GM18868 (cell line): ENCODE measurements at regions not wholly inside any gene's neighbourhood (a gene's known extent, or its start where the extent isn't known, plus 50 kb on each side); places are given as distances from the start of the nearest gene placed in this dataset.

Source experiments
- ATAC-seq: cut with Tn5 transposase; IDR thresholded peaks from one replicate; pipeline ENCODE4 v1.9.1; 2021; ENCODE audit warnings: mild to moderate bottlenecking, moderate library complexity; ENCODE audit not compliant: unreplicated experiment

DNA sequence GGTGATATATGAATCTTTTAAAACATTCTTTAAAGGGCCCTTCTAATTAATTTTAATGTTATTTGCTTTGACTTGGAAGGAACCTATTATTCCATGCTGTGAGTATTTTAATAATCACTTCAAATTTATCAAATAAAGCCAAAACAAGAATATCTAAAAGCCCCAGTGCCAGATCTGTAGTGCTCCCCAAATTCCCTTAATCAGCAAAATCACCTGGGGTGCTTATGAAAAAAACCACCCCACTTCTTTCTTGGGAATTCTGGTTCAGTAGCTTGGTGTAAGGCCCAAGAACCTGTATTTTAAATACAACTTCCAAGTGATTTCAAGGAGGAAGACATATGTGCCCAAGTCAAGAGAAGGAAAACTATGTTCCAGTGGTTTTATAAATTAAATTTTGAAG, 202.4 kb upstream of the OSR1 start:
- no peak for ATAC-seq

- no peak for ATAC-seq
These were observed 201.3 kb upstream of the OSR1 start for GRCh38 chr2:19559596-19560240.

DNA sequence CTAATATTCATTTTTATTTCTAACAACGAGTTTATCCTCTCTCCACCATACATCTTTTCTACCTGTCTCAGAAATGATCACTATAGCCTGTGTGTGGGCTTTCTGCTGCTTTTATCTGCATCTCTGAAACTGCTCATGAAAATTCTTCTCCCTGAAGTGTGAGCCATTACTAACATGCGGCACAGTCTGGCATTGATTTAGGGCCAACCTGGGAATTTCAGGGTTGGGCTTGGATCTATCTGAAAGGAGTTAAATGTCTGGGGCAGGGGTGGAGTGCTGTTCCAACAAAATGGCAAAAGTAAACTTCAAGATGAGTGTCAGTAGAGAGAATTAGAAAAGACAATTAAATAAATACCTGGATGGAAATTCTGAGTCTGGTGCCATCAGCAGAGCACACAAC, 198.2 kb upstream of the OSR1 start:
- ATAC-seq: no peak

DNA sequence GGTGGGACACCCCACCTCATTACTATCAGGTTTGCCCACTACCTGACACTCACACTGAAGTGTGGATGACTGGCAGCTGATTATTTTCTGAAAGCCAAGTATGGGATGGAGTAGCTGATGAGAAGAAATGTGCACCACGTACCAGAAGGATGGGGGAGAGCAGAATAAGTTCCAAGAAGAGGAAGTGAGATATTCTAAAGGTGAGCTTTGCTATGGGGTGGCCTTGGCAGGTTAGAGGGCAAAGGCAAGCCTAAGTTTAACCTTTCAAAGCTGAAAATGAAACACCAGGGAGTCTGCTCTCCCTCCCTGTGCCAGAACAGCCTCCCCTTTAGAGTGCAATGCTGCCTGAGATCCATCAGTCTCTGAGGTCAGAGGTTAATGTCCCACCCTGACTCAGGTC, 196.1 kb upstream of the OSR1 start:
- peak; percentile 65 for ATAC-seq

GRCh38 chr2:19552270-19552669, 193.8 kb upstream of the OSR1 start:
- ATAC-seq: no peak

GRCh38 chr2:19550750-19551149, 192.3 kb upstream of the OSR1 start:
- ATAC-seq: no peak

DNA sequence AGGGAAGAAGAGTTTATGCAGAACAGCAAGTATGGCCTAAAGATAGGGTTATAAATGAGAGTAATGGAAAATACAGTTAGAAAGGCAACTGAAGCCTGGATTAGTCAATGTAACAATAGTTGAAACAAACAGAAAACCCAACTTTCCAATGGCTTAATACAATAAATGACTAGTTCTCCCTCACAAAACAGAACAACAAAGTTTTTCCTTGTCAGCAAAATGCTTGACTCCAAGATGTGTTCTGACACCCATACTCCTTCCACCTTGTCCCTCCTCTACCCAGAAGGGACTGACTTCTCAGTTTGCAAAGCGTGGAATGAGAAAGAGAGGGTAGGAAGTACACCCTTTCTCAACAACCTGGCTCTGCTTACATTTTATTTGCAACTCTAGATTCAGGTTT, 191.4 kb upstream of the OSR1 start:
- no peak for ATAC-seq

- ATAC-seq: no peak
These were observed 189.7 kb upstream of the OSR1 start for GRCh38 chr2:19548116-19548515.

DNA sequence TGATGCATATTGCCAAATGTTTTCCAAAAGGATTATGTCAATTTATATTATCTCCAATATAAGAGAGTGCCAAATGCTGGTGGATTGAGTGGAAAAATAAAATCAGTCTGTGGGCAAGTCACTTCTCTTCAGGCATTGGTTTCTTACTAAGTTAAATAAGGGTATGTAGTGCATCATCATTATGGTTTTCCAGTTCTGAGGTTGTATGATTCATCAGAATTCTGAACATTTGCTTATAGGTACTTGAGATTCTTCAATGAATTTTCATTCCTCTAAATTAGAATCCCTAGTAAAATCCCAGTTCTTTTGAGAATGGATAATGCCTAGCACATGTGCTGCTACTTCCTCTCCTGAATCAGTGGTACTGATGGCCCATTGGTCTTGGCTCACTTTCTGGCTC, 188.9 kb upstream of the OSR1 start:
- ATAC-seq: no peak

DNA sequence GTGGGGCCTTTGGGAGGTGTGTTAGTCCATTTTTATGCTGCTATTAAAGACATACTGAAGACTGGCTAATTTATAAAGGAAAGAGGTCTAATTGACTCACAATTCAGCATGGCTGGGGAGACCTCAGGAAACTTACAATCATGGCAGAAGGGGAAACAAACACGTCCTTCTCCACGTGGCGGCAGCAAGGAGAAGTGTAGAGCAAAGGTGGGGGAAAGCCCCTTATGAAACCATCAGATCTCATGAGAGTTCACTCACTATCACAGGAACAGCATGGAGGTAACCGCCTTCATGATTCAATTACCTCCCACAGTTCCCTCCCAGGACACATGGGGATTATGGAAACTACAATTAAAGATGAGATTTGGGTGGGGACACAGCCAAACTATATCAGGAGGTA, 187.1 kb upstream of the OSR1 start:
- ATAC-seq: no peak

- ATAC-seq: no peak
These were observed 185.4 kb upstream of the OSR1 start for GRCh38 chr2:19543663-19544383.

DNA sequence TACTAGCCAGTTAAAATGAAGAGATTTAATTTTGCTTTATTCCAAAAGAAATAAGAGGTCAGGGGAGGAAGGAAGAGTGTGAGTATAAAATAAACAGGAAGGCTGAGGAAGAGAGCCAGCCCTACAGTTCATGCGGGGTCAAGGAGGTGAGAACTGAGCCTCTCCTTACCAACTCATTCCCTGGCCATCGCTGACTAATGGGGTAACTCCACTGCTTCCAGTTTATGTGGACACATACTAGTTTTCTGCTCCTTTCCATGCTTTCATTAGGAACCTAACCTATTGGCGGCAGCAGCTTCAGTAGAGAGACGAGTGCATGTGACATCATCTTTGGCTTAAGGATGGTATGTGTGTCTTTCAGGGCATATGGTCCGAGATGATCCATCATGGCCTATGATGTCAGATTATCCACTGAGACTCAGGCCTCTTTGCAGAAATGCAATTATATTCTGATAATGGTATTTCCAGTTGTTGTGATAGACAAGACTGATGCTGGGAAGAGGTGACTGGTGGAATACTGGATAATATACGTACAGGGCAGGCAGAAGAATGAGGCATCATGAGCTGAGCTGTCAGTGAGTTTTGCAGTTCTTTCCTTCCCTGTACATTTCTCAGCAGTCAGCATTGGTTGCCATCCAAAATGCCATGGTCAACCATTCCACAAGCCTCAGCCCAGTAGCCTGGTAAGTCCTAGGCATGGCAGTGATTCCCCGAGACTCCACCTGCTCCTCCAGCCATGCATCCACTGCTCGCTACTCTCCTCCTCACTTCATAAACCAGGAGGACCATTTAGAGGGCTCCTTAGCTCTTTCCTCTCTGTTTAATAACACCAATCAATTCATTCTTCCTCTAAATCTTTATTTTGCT, 184.6 kb upstream of the OSR1 start:
- no peak for ATAC-seq

- peak; percentile 52 for ATAC-seq
These were observed 183.5 kb upstream of the OSR1 start for GRCh38 chr2:19541884-19542283.

DNA sequence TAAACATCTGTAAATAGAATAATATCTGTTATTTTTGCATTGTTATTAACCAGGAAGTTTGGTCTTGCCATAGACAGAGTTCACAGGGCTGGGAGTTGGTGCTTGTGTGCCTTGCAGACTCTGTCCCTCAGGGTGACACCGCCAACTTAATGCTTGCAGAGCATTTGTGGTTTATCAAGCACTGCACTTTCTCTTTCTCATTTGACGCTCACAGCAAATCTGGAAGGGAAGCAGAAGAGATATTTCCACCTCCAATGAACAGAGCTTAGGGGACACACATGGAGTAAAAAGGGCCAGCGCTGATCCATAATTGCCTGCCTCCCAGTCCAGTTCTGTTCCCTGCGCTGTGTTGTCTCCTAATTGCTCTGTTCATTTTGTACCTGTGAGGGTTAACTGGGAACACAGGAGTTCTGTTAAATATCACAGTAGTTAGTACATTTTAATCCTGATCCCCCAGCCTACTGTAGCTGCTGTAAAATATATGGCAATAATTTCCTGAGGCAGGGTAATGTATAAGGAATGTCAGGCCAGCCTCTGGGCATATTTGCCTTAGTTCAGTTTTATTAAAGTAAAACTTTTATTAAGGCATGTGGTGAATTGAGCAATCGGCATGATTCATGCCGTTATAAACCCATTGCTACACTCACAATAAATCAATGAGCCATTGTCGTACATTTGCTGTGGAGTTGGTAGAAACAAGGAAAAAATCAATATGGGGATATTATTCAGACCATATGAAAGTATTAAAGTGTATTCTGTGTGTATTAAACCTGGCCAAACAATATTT, 182.5 kb upstream of the OSR1 start:
- no peak for ATAC-seq

- no peak for ATAC-seq
These were observed 180.1 kb upstream of the OSR1 start for GRCh38 chr2:19538411-19538963.

DNA sequence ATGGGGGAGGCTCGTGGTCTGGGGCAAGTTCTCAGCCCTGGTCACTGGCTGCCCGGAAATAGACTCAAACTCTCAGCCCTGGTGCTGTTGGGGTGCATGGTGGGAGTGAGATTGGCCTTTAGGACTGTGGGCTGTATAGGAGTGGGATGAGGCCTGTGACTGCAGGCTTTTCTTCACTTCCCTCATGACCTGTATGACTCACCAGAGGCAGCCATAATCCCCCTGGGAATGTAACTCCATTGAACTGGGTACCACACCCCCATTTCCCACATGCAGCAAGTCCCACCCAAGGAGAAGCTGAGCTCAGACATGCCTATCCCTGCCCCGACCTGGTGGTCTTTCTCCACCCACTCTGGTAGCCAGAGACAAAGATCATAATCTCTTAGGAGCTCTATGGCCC, 177.7 kb upstream of the OSR1 start:
- ATAC-seq: no peak

DNA sequence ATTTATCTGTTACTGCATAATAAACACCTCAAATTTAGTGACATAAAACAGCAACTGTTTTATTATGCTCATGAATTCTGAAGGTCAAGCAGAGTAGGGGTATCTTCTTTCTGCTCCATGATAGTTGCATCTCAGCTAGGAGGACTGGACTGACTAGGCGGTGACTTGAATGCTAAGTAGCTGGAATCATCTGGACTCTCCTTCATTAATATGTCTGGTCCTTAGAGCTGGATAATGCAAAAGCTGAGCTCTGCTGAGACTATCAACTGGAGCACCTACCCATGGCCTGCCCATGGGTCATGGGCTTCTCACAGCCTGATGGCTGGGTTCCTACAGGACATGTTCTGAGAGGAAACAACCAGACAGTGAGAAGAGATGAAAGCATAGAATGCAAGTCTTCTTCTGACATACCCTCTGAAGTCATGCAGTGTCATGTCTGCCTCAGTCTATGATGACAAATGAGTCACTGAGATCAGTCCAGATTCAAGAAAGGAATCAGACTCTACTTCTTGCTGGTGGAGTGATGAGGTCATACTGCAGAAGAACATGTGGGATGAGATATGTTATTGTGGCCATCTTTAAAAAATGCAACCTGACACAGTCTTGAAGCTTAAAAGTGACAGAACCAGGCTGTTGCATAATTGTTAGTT, 174.2 kb upstream of the OSR1 start:
- ATAC-seq: no peak

DNA sequence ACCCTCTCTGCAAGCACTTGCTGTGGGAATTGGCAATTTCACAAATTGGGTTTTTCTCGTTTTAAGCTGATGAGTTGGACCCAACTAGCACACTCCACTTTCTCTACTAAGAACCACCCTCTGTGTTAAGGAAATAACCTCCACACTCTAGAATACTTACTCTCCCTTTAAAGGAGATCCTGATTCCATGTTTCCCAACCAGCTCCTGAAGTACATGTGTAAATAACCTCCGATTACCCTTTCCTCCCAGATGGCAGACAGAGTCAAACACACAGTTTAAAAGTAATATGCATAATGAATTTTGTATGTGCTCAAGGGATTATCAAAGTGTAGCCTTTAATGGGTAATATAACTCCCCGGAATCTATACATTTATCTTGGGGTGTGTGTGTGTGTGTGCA, 171.3 kb upstream of the OSR1 start:
- no peak for ATAC-seq

DNA sequence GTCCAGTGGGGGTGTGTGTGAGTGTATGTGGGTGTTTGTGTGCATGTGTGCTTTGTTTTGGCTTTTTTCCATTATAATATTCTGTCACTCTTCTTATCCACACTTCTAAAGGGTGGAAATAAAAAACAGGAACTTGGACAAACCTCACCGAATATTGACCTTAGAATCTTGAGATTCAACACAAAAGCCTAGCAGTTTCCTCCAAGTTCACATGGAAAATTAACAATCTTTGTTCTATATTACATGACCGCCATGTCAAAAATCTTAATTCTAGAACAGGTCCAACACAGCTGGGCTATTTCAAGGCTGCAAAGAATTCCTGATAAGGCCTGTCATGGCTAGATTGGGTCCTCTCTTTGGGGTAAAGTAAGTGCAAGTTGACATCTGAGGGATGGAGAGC, 169.3 kb upstream of the OSR1 start:
- no peak for ATAC-seq

GRCh38 chr2:19525313-19525712, 166.9 kb upstream of the OSR1 start:
- ATAC-seq: no peak
